Activated CD4-positive, alpha-beta T cell treated with anti-CD3 and anti-CD28 coated beads, Interleukin-2, amount 10 ng/mL, durations not matched to agents 7 days and 5 days (primary cell): ENCODE measurements at regions not wholly inside any gene's neighbourhood (a gene's known extent, or its start where the extent isn't known, plus 50 kb on each side); places are given as distances from the start of the nearest gene placed in this dataset.
"Not testable (repeated sequence)": the region's sequence is repeated elsewhere in the genome, so short reads cannot be mapped to it uniquely, and the experiment has no call there.

Source experiments
- CTCF ChIA-PET: fragments of 350-600 bp; sonication (Branson Sonifier 250); formaldehyde crosslinking; loops from one replicate; lab custom pipeline; 2021; ENCODE audit warnings: antibody characterized with exemption; lab: Charles Lee
- POLR2A ChIA-PET: fragments of 350-600 bp; sonication (Branson Sonifier 250); formaldehyde crosslinking; loops from one replicate; lab custom pipeline; 2021; ENCODE audit warnings: antibody characterized with exemption; lab: Charles Lee
- DNase-seq: peaks from one replicate; pipeline ENCODE4 v3.0.0-alpha.2; 2020
- H3K27ac Mint-ChIP-seq: one replicate; pipeline ENCODE4 v1.8.0; 2021; ENCODE audit warnings: mild to moderate bottlenecking, moderate library complexity, mixed read lengths
- H3K27me3 Mint-ChIP-seq: one replicate; pipeline ENCODE4 v1.8.0; 2021; ENCODE audit warnings: mixed read lengths
- H3K36me3 Mint-ChIP-seq: one replicate; pipeline ENCODE4 v1.8.0; 2021; ENCODE audit warnings: low read depth, mixed read lengths
- H3K4me1 Mint-ChIP-seq: one replicate; pipeline ENCODE4 v1.8.0; 2021; ENCODE audit warnings: mixed read lengths
- H3K4me3 Mint-ChIP-seq: one replicate; pipeline ENCODE4 v1.8.0; 2021; ENCODE audit warnings: mild to moderate bottlenecking, moderate library complexity, mixed read lengths
- H3K9me3 Mint-ChIP-seq: one replicate; pipeline ENCODE4 v1.8.0; 2021; ENCODE audit warnings: mixed read lengths

DNA sequence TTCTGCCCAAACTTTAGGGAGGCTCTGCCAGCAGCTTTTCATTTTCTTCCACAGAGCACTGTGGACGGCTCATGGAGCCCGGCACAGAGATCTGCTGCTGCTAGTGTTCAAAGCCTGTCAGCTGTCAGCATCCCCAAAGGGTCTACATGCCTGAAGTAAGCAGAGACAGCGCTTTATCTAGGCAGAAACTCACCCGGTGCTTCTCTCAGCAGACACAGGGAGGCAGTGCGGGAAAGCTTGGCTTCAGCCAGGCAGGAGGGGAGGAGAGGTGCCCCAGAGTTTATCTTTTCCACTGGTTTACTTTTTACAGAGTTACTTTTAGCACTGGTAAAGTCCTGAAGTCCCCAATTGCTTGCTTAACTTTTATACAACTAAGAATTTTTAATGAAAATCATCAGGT, 339.3 kb downstream of the NKX6-1 start:
- POLR2A ChIA-PET: no interaction called here
- no peak overlapping the region for H3K27ac Mint-ChIP-seq
- peaks cover 13% of the 10 kb centered on the region for H3K27me3 Mint-ChIP-seq
- no peak for DNase-seq
- H3K36me3 Mint-ChIP-seq: no peaks in the 10 kb centered on the region
- no peaks in the 10 kb centered on the region for H3K9me3 Mint-ChIP-seq
- CTCF ChIA-PET: no interaction called here
- no peaks in the 10 kb centered on the region for H3K4me1 Mint-ChIP-seq
- H3K4me3 Mint-ChIP-seq: no peak overlapping the region

DNA sequence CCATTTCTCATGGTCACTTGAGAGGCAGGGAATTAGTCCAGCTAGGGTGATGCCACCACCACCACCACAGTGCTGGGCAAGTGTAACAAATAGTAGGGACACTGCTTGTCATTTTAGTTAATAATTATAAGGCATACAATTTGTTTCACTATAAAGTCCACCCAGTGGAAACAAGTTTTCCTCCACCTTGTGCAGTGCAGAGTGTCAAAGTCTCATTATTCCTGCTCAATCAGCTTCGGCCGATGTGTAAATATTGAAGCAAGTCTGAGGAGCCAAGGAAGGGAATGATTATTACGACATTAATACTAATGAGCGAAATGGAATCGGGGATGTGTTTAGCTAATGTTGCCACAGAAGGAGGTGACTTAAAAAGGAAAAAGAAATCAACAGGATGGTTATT, 340.4 kb downstream of the NKX6-1 start:
- no peaks in the 10 kb centered on the region for H3K4me1 Mint-ChIP-seq
- no peaks in the 10 kb centered on the region for H3K36me3 Mint-ChIP-seq
- ChIA-PET POLR2A (no interaction called here), CTCF (no interaction called here)
- H3K4me3 Mint-ChIP-seq: no peak overlapping the region
- DNase-seq: no peak
- no peak overlapping the region for H3K27ac Mint-ChIP-seq
- H3K9me3 Mint-ChIP-seq: no peaks in the 10 kb centered on the region
- H3K27me3 Mint-ChIP-seq: peaks cover 11% of the 10 kb centered on the region

DNA sequence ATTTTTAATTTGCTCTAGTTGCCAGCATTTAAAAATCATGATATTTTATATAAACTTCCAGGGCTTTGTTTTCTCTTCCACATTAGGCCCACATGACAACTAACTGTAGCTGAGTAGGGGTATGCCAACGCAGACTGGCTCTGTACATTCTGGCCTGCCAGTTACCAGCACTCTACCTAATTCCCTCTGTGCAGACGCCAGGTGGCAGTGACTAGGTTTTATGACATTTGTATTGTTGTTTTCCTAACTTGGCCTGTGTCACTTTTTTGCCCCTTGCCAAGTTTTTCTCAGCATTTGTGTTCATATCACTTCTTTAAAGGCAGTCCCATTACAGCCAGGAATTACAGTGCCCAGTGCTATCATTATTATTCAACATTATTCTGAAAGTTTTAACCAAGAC, 347.5 kb downstream of the NKX6-1 start:
- no peak overlapping the region for H3K27ac Mint-ChIP-seq
- no peaks in the 10 kb centered on the region for H3K9me3 Mint-ChIP-seq
- DNase-seq: no peak
- ChIA-PET POLR2A (no interaction called here), CTCF (no interaction called here)
- H3K27me3 Mint-ChIP-seq: no peaks in the 10 kb centered on the region
- H3K4me3 Mint-ChIP-seq: no peak overlapping the region
- peaks cover 2% of the 10 kb centered on the region for H3K4me1 Mint-ChIP-seq
- no peaks in the 10 kb centered on the region for H3K36me3 Mint-ChIP-seq

DNA sequence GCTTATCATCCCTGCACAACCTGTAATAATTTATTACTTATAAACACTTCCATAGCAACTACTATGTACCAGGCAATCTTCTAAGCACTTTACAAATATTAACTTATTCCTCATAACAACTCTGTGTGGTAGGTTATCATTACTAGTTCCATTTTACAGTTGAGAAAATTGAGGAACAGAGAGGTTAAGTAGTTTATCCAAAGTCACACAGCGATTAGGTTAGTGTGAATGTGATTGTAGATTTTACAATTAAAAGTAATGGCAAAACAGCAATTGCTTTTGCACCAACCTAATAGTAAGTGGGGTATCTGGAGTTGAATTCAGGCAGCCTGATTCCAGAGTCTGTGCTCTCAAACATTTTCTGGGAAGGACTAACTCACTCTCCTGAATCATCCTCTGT, 348.9 kb downstream of the NKX6-1 start:
- no peak for DNase-seq
- Mint-ChIP-seq H3K36me3 (no peaks in the 10 kb centered on the region), H3K27me3 (no peaks in the 10 kb centered on the region), H3K27ac (no peak overlapping the region), H3K9me3 (no peaks in the 10 kb centered on the region), H3K4me1 (peaks cover 11% of the 10 kb centered on the region), H3K4me3 (no peak overlapping the region)
- CTCF ChIA-PET: no interaction called here
- POLR2A ChIA-PET: no interaction called here

DNA sequence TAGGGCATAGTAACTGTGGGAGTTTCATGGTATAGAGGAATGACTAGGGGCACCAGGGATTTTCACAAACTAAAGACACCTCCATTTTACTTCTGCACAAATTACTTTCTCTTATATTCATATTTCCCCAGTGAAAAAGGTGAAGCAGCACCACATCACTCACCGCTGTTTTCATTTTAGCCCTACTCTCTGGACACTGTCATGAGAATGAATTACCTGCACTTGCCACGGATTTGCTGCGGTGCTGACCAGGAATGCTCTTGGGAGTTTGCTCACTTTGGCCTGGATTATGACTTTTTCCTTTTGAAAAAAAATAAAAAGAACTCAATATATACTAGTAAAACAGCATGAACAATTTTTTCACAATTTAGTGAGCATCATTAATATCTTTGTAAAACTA, 351.3 kb downstream of the NKX6-1 start:
- Mint-ChIP-seq H3K27ac (no peak overlapping the region), H3K36me3 (no peaks in the 10 kb centered on the region), H3K27me3 (no peaks in the 10 kb centered on the region), H3K4me1 (peaks cover 11% of the 10 kb centered on the region), H3K4me3 (no peak overlapping the region), H3K9me3 (no peaks in the 10 kb centered on the region)
- DNase-seq: no peak
- POLR2A ChIA-PET: no interaction called here
- CTCF ChIA-PET: no interaction called here

DNA sequence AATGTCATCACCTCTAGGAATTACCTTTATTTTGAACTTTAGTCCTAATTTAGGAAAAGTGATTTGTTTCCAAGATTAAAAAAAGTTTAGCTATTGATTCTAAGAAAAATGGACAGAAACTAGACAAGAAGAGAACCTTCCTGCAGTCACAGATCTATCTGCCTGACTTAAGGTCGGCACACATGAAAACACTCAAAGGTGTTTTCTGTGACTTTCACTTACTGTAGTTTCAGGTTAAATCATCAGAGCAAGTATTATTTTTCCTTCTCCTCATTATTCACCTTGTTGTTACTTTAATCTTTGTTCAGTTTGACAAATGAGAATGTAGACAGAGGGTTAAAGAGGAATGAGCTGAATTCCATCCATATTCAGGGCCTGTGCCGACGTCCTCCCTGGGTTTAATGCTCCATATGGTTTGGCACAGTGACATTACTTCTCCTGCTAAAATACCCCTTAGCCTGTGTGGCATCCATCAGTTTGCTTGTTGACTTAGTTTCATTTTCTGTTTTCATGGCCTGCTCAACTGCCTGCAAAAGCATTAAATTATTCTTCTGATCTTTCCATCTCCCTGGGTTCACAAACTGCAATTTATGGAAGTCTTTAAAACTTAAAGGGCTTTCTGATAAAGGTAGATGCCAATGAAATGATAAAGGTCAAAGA, 352.7 kb downstream of the NKX6-1 start:
- CTCF ChIA-PET: no interaction called here
- Mint-ChIP-seq H3K4me3 (no peak overlapping the region), H3K27ac (peak overlapping the region; percentile 0)

DNA sequence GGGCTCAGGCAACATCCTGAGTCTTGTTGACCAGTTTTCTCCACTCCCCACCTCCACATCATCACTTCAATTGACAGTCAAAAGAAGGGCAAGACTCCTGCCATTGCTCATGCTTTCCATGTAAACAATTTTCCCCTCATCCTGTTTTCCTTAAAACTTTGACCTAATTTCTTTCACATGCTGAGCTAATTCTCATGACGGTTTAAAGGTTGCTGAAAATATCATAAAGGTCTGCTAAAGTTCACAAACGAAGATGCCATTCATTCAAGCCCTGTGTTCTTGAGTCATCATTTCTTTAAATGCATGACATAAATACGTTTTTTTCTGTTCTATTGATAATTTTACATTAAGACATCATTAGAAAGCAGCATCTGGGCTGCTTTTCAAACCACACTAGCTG, 353.9 kb downstream of the NKX6-1 start:
- Mint-ChIP-seq H3K4me3 (no peak overlapping the region), H3K27me3 (no peaks in the 10 kb centered on the region), H3K36me3 (no peaks in the 10 kb centered on the region), H3K9me3 (no peaks in the 10 kb centered on the region), H3K27ac (no peak overlapping the region), H3K4me1 (peaks cover 11% of the 10 kb centered on the region)
- ChIA-PET POLR2A (no interaction called here), CTCF (interaction anchor here (0.6 kb wide), 1 partner anchor 205 kb away, joined by 3 read pairs; no protein-coding TSS in a partner anchor)
- no peak for DNase-seq

More for the DNA sequence above, 352.7 kb downstream of the NKX6-1 start:
- no peak for DNase-seq
- Mint-ChIP-seq H3K4me1 (peaks cover 11% of the 10 kb centered on the region), H3K27me3 (no peaks in the 10 kb centered on the region), H3K9me3 (no peaks in the 10 kb centered on the region), H3K36me3 (no peaks in the 10 kb centered on the region)
- POLR2A ChIA-PET: no interaction called here

DNA sequence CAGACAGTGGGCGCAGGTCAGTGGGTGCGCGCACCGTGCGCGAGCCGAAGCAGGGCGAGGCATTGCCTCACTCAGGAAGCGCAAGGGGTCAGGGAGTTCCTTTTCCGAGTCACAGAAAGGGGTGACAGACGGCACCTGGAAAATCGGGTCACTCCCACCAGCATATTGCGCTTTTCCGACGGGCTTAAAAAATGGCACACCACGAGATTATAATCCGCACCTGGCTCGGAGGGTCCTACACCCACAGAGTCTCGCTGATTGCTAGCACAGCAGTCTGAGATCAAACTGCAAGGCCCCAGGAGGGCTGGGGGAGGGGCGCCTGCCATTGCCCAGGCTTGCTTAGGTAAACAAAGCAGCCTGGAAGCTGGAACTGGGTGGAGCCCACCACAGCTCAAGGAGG, 372.2 kb downstream of the NKX6-1 start:
- DNase-seq, H3K9me3 Mint-ChIP-seq, H3K27me3 Mint-ChIP-seq, H3K36me3 Mint-ChIP-seq, POLR2A ChIA-PET, H3K4me3 Mint-ChIP-seq, H3K27ac Mint-ChIP-seq, H3K4me1 Mint-ChIP-seq, CTCF ChIA-PET: not testable (repeated sequence)

DNA sequence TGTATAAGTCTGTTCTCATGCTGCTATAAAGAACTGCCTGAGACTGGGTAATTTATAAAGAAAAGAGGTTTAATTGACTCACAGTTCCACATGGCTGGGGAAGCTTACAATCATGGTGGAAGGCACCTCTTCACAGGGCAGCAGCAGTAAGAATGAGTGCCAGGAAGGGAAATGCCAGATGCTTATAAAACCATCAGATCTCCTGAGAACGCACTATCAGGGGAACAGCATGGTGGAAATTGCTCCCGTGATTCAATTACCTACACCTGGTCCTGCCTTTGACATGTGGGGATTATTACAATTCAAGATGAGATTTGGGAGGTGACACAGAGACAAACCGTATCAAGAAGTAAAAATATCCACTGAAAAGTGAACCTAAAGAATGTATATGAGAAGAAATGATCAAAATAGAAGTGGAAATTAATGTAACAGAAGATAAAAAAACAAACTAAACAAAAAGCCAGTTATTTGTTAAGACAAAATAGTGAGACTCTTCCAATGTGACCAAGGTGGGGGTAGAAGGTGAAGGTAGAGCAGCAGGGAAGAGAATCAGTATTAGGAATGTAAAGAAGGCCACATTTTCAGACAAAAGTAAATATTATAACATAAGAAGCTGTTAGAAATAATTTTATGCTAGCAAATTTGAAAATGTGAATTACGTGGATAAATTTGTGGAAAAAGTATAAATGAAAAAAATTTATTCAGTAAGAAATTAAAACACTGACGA, 372.9 kb downstream of the NKX6-1 start:
- no peaks in the 10 kb centered on the region for H3K27me3 Mint-ChIP-seq
- ChIA-PET CTCF (no interaction called here), POLR2A (no interaction called here)
- H3K27ac Mint-ChIP-seq: no peak overlapping the region
- H3K36me3 Mint-ChIP-seq: no peaks in the 10 kb centered on the region
- no peaks in the 10 kb centered on the region for H3K4me1 Mint-ChIP-seq
- DNase-seq: no peak
- no peaks in the 10 kb centered on the region for H3K9me3 Mint-ChIP-seq
- no peak overlapping the region for H3K4me3 Mint-ChIP-seq

DNA sequence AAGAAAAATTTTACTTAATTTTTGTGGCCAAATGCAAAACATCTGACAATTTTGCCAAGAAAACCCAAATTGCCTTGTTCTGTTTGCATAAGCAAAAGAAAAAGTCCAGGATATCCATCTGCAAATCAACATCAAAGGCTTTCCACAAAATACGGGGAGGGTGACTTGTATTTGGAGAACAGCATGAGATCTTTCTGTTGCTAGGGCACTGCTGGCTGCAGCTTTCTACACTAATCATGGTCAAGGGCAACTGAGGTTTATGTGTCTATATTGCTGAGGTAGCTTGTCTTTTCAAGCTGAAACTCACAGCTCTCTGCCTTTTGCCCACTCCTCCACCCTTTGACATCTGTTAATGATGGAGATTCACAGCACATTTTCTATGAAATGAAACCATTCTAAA, 389.1 kb downstream of the NKX6-1 start:
- DNase-seq: no peak
- ChIA-PET CTCF (no interaction called here), POLR2A (no interaction called here)
- Mint-ChIP-seq H3K27ac (no peak overlapping the region), H3K4me3 (no peak overlapping the region), H3K9me3 (peaks cover 8% of the 10 kb centered on the region), H3K36me3 (no peaks in the 10 kb centered on the region), H3K27me3 (no peaks in the 10 kb centered on the region), H3K4me1 (no peaks in the 10 kb centered on the region)

DNA sequence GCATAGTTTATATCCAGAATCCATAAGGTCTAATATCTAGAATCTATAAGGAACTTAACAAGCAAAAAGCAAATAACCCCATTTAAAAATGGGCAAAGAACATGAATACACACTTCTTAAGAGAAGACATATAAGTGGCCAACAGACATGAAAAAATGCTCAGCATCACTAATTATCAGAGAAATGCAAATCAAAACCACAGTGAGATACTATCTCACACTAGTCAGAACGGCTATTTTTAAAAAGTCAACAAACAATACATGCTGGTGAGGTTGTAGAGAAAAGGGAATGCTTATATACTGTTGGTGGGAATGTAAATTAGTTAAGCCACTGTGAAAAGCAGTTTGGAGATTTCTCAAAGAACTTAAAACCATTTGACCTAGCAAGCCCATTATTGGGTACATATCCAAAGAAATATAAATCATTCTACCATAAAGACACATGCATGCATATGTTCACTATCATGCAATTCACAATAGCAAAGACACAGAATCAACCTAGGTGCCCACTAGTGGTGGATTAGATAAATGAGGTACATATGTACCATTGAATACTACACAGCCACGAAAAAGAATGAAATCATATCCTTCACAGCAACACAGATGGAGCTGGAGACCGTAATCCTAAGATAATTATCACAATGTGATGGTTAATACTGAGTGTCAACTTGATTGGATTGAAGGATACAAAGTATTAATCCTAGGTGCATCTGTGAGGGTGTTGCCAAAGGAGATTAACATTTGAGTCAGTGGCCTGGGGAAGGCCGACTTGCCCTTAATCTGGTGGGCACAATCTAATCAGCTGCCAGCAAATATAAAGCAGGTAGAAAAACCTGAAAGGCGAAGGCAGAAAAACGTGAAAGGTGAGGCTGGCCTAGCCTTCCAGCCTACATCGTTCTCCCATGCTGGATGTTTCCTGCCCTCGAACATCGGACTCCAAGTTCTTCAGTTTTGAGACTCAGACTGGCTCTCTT, 397.2 kb downstream of the NKX6-1 start:
- H3K9me3 Mint-ChIP-seq, H3K4me1 Mint-ChIP-seq, H3K4me3 Mint-ChIP-seq, CTCF ChIA-PET, H3K27ac Mint-ChIP-seq, DNase-seq, POLR2A ChIA-PET, H3K36me3 Mint-ChIP-seq, H3K27me3 Mint-ChIP-seq: not testable (repeated sequence)

DNA sequence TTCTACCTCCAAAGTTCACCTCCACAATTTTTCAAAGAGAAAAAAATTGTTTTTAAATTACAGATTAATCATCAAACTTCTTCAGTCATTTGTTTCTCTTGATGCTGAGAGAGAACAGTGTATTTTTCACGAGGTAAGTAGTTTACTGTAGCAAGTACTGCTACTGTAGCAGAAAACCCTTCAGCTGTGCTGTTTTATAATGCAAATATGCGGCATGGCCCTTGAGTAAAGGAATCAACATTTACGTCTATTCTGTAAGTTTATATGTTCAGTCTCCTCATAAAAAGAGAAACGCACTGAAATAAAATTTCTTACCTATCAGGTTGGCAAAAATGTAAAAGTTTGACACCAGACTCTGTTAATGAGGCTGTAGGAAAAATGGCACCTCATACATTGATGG, 399.0 kb downstream of the NKX6-1 start:
- CTCF ChIA-PET: no interaction called here
- no peak overlapping the region for H3K4me3 Mint-ChIP-seq
- H3K4me1 Mint-ChIP-seq: no peaks in the 10 kb centered on the region
- no peaks in the 10 kb centered on the region for H3K9me3 Mint-ChIP-seq
- POLR2A ChIA-PET: no interaction called here
- DNase-seq: no peak
- H3K27me3 Mint-ChIP-seq: no peaks in the 10 kb centered on the region
- no peaks in the 10 kb centered on the region for H3K36me3 Mint-ChIP-seq
- no peak overlapping the region for H3K27ac Mint-ChIP-seq

DNA sequence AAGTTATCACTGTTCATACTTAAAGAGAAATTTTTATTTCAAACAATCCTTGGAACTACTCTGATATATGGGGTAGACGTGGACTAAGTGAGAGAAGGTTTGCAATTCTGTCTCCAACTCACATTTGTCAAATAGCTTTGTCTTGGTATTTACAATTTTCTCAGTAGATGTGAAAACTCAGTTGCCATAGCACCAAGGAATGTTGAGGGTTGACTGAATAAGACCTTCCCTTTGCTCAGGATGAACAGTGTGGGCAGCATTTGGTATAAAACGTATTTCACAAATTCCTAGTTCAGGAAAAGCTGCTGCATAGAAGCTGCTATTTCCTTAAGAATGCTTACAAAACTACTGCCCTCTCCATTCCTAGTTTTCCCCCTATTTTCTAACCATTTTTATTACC, 399.5 kb downstream of the NKX6-1 start:
- no peaks in the 10 kb centered on the region for H3K27me3 Mint-ChIP-seq

More for the DNA sequence above, 399.5 kb downstream of the NKX6-1 start:
- POLR2A ChIA-PET: no interaction called here
- no peak overlapping the region for H3K4me3 Mint-ChIP-seq
- no peak overlapping the region for H3K27ac Mint-ChIP-seq
- CTCF ChIA-PET: no interaction called here
- H3K4me1 Mint-ChIP-seq: no peaks in the 10 kb centered on the region
- no peaks in the 10 kb centered on the region for H3K9me3 Mint-ChIP-seq
- H3K36me3 Mint-ChIP-seq: no peaks in the 10 kb centered on the region
- no peak for DNase-seq
